Activated CD4-positive, CD25-positive, alpha-beta regulatory T cell treated with anti-CD3 and anti-CD28 coated beads, Interleukin-2, amount 50 U/mL, for 16 hours (primary cell): ENCODE measurements at regions not wholly inside any gene's neighbourhood (a gene's known extent, or its start where the extent isn't known, plus 50 kb on each side); places are given as distances from the start of the nearest gene placed in this dataset.
A peak's percentile ranks its signal among the peaks of the same experiment; 100 is the strongest.

Experiments
- DNase-seq: peaks from one replicate; pipeline ENCODE4 v3.0.0-alpha.2; 2020; ENCODE audit warnings: low read depth, low spot score

DNA sequence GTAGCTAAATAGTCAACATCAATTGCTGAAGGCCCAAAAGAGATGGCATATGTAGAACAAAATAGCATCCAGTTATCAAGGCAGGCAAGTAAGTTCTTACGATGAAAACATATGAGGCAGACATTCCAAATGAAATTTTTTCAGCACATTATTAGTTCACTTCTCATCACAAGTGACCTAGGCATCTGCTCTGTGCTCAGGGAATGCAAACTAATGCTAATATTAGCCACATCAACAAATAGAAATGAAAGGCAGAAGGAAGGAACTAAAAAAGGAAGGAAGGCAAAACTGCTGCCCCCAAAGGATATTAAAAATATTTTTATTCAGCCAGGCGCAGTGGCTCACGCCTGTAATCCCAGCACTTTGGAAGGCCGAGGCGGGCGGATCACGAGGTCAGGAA lies 51.2 kb upstream of the ROCK1 start:
- DNase-seq = no peak

DNA sequence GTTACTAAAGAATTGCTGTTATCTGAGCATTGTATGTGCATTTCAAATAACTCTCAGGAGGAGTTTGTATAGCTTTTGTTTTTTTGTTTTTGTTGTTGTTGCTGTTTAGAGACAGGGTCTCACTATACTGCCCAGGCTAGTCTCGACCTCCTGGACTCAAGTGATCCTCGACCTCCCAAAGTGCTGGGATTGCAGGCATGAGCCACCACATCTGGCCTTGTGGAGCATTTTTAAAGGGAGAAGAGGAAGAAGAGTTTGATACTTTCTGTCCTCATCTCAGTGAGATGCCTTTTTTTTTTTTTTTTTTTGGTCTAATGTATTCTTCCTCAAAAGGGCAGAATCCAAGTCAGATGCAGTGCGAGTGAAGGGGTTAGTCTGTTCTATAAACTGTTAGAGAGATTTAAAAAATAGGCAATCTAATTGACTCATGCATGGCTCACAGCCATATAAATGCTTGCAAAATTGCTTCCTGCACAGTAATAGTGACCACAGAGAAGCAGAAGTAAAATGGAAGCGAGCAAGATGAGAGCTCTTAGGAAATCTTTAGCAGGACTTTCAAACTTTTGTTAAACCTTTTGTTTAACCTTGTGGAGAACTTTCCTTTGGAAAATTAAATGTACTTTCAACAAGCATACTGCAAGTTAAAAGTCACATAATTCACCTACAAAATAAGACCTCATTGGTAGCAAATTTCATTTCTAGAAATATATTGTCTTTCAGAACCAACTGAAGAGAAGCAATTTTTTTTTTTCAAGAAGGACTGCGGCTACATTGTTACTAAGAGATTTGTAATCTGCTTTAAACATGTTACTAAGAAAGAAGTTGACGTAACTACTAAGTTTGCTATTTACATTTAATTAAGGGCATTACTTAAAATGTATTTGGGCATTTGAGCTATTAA lies 52.3 kb upstream of the ROCK1 start:
- DNase-seq = no peak

GRCh38 chr18:21164548-21165095 lies 53.0 kb upstream of the ROCK1 start:
- no peak for DNase-seq

- no peak for DNase-seq
These were observed 56.2 kb upstream of the ROCK1 start for GRCh38 chr18:21167641-21168377.

- DNase-seq = no peak
These were observed 57.3 kb upstream of the ROCK1 start for GRCh38 chr18:21168880-21169279.

GRCh38 chr18:21177822-21178221 lies 64.2 kb upstream of the GREB1L start:
- no peak for DNase-seq

DNA sequence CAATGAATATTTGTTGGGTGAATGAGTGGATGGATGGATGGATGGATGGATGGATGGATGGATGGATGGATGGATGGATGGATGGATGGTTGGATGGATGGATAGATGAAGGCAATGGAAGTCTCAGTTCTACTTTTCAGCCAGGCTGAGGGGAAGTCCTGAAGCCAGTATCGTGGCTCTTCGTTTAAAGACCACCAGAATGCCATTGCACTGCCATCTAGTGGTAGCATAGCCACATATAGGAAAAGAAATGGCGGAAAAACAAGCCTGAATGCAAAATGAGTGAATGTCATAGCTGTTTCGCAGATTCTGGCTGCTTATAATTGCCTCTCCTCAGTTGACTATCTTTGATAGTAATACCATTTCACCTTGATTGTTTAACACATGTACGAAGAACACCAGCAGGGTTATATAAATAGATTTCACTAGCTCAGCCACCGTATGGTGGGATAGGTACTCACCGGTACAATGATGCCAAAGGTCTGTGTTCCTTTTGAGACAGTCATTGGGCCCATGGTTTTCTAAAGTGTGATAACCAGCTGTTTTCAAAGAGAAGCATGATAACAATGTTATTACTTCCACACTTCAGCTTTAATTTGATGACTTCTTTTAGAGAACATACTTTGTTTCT lies 62.3 kb upstream of the GREB1L start:
- peak; percentile 22 for DNase-seq

GRCh38 chr18:21180588-21180987 lies 61.4 kb upstream of the GREB1L start:
- DNase-seq = no peak

- no peak for DNase-seq
These were observed 60.3 kb upstream of the GREB1L start for GRCh38 chr18:21181766-21182165.

DNA sequence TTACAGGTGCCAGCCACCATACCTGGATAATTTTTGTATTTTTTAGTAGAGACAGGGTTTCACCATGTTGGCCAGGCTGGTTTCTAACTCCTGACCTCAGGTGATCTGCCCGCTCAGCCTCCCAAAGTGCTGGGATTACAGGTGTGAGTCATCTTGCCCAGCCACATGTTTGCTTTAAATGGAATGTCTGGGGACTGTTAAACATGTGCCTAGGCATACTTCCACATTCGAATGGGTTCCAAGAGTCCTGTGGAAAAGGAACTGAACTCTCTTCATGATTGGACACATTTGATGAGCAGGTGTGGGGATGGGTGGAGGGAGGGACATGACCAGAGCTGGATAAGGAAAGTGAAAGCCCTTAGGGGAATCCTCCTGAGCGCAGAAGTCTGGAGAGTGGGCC lies 58.4 kb upstream of the GREB1L start:
- DNase-seq = no peak

DNA sequence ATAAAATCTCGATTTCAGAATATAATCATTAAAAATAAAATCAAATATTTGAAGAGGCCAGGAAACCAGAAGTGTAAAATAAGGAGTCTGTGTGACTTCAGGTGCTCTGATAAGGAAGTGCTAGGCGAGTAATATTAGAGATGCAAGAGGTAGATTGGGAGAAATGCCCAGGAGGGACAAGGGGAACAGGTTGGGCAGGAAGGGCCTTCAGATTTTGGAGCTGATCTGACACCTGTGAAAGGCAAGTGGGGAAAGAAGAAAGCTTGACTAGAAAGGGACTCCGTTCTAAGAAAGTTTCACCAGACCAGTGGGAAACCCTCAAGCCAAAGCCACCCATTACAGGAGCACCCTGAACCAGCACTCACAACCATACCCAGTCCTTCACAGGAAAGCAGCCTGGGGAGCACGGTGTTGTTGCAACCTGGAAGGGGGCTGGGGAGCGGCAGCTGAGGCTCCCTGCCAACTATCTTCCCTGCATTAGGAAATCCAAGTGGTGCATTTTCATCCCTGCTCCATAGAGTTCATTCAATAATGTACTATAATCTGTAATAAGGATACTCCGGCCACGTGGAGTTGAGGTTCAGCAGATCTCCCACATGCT lies 57.5 kb upstream of the GREB1L start:
- no peak for DNase-seq

DNA sequence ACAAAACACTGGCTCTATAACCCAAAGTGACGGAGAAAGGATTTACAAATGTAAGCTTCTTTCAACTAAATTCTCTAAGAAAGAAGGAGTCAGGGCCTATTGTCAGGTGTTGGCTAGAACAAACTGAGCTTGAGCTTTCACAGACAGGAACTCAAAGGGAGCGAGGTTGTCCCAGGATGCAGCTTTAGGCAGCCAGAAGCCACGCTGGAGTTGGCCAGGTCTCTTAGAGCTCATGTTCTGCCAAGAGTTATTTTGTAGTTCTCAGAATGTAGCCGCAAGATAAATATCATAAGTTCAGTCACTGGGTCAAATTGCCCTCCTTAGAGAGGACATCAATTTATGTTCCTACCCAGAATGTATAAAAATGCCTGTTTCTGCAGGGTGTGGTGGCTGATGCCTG lies 54.1 kb upstream of the GREB1L start:
- no peak for DNase-seq

DNA sequence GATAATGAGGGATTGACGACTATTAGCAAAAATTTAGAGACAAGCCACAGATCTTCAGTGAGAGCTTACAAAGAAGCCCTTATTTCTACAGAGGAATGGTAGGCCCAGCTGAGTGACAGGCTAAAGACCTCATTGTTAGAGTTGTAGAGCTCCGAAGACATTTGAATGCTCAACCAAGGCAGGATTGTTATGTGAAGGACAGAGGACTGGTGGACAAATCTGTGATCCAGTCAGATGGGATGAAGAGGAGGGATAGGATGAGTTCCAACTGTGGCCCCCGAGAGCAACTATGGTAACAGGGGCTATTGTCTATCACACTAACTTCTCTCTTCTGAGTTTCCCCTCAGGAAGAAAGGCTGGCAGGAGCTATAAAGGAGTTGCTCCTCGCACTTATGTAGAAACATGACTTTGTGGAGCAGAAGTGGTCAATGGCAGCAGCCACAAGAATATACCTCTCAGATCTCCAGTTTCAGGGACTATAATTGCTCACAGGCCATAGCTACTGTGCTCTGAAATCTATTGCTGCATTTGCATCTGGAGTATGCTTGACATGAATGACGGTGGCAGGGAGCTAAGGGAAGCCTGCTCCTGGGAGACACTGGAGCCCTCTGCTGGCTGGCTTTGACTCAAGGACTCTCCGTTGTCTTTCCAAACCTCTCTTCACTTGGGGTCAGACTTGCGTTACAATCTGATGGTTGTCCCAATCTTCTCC lies 50.3 kb upstream of the GREB1L start:
- no peak for DNase-seq
